Mammary epithelial cell (primary cell): ENCODE measurements at regions not wholly inside any gene's neighbourhood (a gene's known extent, or its start where the extent isn't known, plus 50 kb on each side); places are given as distances from the start of the nearest gene placed in this dataset.

Experiments
- EZH2 ChIP-seq: IDR thresholded peaks from 2 replicates; pipeline ENCODE4 v1.6.1; 2012; ENCODE audit warnings: low read length, inconsistent platforms, borderline replicate concordance
- TF ChIP-seq, protein P1 (sequence below), 2 donors: IDR thresholded peaks in 1 of 2; conservative IDR thresholded peaks in 1 of 2; 2 replicates each; pipeline ENCODE4 v1.5.1; 2011 to 2012; ENCODE audit warnings: inconsistent platforms in 2 of 2, low read length in 2 of 2, mild to moderate bottlenecking in 2 of 2, control low read depth in 1 of 2, low read depth in 1 of 2; ENCODE audit not compliant: insufficient read depth in 1 of 2; ENCODE audit errors: extremely low read depth in 1 of 2

DNA sequence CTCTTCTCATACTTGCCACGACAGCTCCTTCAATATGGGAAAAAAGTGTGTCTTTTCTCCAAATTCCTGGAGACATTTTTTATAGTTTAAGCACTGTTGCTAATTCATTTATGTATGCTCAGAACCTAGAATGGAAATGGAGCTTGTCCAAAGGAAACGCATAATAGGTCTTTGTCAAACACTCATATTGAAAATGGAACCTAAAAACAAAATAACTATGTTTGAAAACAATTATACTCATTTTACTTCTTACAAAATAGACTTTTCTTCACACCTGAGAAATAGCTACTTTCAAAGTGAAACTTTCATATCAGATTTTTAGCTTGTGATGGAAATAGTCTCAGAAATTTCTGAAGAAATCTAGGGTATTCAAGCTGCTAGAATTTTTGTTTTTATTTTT is 529.7 kb upstream of the BOD1L1 start:
- TF ChIP-seq EZH2 = no peak
- TF ChIP-seq, protein P1, sequence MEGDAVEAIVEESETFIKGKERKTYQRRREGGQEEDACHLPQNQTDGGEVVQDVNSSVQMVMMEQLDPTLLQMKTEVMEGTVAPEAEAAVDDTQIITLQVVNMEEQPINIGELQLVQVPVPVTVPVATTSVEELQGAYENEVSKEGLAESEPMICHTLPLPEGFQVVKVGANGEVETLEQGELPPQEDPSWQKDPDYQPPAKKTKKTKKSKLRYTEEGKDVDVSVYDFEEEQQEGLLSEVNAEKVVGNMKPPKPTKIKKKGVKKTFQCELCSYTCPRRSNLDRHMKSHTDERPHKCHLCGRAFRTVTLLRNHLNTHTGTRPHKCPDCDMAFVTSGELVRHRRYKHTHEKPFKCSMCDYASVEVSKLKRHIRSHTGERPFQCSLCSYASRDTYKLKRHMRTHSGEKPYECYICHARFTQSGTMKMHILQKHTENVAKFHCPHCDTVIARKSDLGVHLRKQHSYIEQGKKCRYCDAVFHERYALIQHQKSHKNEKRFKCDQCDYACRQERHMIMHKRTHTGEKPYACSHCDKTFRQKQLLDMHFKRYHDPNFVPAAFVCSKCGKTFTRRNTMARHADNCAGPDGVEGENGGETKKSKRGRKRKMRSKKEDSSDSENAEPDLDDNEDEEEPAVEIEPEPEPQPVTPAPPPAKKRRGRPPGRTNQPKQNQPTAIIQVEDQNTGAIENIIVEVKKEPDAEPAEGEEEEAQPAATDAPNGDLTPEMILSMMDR (conservative IDR thresholded peaks at IDR 0.05 in 1 of 2, IDR thresholded peaks at IDR 0.05 in 1 of 2; ENCODE audit: extremely low read depth in 1 of 2, insufficient read depth in 1 of 2, low read depth in 1 of 2, low read length in 2 of 2) = no peak
